ENCODE measurements at regions not wholly inside any gene's neighbourhood (a gene's known extent, or its start where the extent isn't known, plus 50 kb on each side); places are given as distances from the start of the nearest gene placed in this dataset.

- no peak for TF ChIP-seq ZNF585B (tag by site-specific recombination; IDR thresholded peaks at IDR 0.05)
- TF ChIP-seq TSHZ1 (tag by site-specific recombination; IDR thresholded peaks at IDR 0.05; ENCODE audit: borderline replicate concordance) = no peak
- TF ChIP-seq ZNF211 (tag by site-specific recombination; IDR thresholded peaks at IDR 0.05; ENCODE audit: low read depth) = no peak
- no peak for TF ChIP-seq ZNF132 (tag by site-specific recombination; IDR thresholded peaks at IDR 0.05; ENCODE audit: borderline replicate concordance)
- TF ChIP-seq ZNF112 (tag by site-specific recombination; IDR thresholded peaks at IDR 0.05) = no peak
- TF ChIP-seq ZNF830 (tag by site-specific recombination; IDR thresholded peaks at IDR 0.05; ENCODE audit: low read depth) = no peak
- no peak for TF ChIP-seq YY2 (tag by site-specific recombination; IDR thresholded peaks at IDR 0.05)
- no peak for TF ChIP-seq ZNF488 (tag by site-specific recombination; IDR thresholded peaks at IDR 0.05)
These were observed 193.2 kb upstream of the AKR1E2 start (continued) for GRCh38 chr10:4632757-4633156.

GRCh38 chr10:4626919-4627318, 199.1 kb upstream of the AKR1E2 start:
- no peak overlapping the region for H3K27ac ChIP-seq (ENCODE audit: extremely low read depth, low read depth, low read length)
- H3K4me3 ChIP-seq (ENCODE audit: low read depth, low read length) = no peak overlapping the region
- H3K36me3 ChIP-seq (ENCODE audit: control insufficient read depth in 2 of 2, insufficient read depth in 1 of 2, low read length in 2 of 2) = no peaks in the 10 kb centered on the region
- CTCF ChIA-PET = no interaction called here
- H3K4me1 ChIP-seq (ENCODE audit: control insufficient read depth, insufficient read depth, low read length) = no peaks in the 10 kb centered on the region
- H3K9me3 ChIP-seq (ENCODE audit: control insufficient read depth, insufficient read depth, low read depth, low read length) = no peaks in the 10 kb centered on the region
- POLR2A ChIA-PET = no interaction called here
- TF ChIP-seq HOXD13 (CRISPR knock-in tag; IDR thresholded peaks at IDR 0.05; ENCODE audit: borderline replicate concordance) (no peak), ZNF530 (tag by site-specific recombination; IDR thresholded peaks at IDR 0.05; ENCODE audit: low read depth) (no peak), YY1 (tag by site-specific recombination; IDR thresholded peaks at IDR 0.05) (no peak), ZNF114 (tag by site-specific recombination; IDR thresholded peaks at IDR 0.05) (no peak), ZNF223 (tag by site-specific recombination; IDR thresholded peaks at IDR 0.05) (no peak), ZNF416 (tag by site-specific recombination; IDR thresholded peaks at IDR 0.05) (no peak), ZNF548 (tag by site-specific recombination; IDR thresholded peaks at IDR 0.05) (no peak), ZNF10 (tag by site-specific recombination; IDR thresholded peaks at IDR 0.05) (no peak), ZNF138 (tag by site-specific recombination; IDR thresholded peaks at IDR 0.05; ENCODE audit: borderline replicate concordance) (no peak), PBX3 (CRISPR knock-in tag; IDR thresholded peaks at IDR 0.05) (no peak), ZSCAN4 (tag by site-specific recombination; IDR thresholded peaks at IDR 0.05) (no peak)
- TF ChIP-seq, protein P1, sequence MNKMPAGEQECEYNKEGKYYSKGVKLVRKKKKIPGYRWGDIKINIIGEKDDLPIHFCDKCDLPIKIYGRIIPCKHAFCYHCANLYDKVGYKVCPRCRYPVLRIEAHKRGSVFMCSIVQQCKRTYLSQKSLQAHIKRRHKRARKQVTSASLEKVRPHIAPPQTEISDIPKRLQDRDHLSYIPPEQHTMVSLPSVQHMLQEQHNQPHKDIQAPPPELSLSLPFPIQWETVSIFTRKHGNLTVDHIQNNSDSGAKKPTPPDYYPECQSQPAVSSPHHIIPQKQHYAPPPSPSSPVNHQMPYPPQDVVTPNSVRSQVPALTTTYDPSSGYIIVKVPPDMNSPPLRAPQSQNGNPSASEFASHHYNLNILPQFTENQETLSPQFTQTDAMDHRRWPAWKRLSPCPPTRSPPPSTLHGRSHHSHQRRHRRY (tag by site-specific recombination; IDR thresholded peaks at IDR 0.05) = no peak
- TF ChIP-seq, protein P2, sequence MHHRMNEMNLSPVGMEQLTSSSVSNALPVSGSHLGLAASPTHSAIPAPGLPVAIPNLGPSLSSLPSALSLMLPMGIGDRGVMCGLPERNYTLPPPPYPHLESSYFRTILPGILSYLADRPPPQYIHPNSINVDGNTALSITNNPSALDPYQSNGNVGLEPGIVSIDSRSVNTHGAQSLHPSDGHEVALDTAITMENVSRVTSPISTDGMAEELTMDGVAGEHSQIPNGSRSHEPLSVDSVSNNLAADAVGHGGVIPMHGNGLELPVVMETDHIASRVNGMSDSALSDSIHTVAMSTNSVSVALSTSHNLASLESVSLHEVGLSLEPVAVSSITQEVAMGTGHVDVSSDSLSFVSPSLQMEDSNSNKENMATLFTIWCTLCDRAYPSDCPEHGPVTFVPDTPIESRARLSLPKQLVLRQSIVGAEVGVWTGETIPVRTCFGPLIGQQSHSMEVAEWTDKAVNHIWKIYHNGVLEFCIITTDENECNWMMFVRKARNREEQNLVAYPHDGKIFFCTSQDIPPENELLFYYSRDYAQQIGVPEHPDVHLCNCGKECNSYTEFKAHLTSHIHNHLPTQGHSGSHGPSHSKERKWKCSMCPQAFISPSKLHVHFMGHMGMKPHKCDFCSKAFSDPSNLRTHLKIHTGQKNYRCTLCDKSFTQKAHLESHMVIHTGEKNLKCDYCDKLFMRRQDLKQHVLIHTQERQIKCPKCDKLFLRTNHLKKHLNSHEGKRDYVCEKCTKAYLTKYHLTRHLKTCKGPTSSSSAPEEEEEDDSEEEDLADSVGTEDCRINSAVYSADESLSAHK (tag by site-specific recombination; IDR thresholded peaks at IDR 0.05) = no peak
- TF ChIP-seq, protein P3, sequence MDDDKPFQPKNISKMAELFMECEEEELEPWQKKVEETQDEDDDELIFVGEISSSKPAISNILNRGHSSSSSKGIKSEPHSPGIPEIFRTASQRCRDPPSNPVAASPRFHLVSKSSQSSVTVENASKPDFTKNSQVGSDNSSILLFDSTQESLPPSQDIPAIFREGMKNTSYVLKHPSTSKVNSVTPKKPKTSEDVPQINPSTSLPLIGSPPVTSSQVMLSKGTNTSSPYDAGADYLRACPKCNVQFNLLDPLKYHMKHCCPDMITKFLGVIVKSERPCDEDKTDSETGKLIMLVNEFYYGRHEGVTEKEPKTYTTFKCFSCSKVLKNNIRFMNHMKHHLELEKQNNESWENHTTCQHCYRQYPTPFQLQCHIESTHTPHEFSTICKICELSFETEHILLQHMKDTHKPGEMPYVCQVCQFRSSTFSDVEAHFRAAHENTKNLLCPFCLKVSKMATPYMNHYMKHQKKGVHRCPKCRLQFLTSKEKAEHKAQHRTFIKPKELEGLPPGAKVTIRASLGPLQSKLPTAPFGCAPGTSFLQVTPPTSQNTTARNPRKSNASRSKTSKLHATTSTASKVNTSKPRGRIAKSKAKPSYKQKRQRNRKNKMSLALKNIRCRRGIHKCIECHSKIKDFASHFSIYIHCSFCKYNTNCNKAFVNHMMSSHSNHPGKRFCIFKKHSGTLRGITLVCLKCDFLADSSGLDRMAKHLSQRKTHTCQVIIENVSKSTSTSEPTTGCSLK (tag by site-specific recombination; IDR thresholded peaks at IDR 0.05) = no peak
